Choroid plexus epithelial cell (primary cell): ENCODE measurements at regions not wholly inside any gene's neighbourhood (a gene's known extent, or its start where the extent isn't known, plus 50 kb on each side); places are given as distances from the start of the nearest gene placed in this dataset.
"Not testable (repeated sequence)": the region's sequence is repeated elsewhere in the genome, so short reads cannot be mapped to it uniquely, and the experiment has no call there.

Experiments
- DNase-seq: peaks from one replicate; pipeline ENCODE4 v3.0.0-alpha.2; 2010; ENCODE audit warnings: low read depth
- H3K4me3 ChIP-seq: 2 replicates; pipeline ENCODE4 v1.5.1; 2011; ENCODE audit warnings: low read depth, mild to moderate bottlenecking, control low read depth, low read length, moderate library complexity
- TF ChIP-seq, protein P1 (sequence below): conservative IDR thresholded peaks from 2 replicates; pipeline ENCODE4 v1.5.1; 2011; ENCODE audit warnings: low read depth, mild to moderate bottlenecking, control low read depth, inconsistent platforms, low read length, moderate library complexity

DNA sequence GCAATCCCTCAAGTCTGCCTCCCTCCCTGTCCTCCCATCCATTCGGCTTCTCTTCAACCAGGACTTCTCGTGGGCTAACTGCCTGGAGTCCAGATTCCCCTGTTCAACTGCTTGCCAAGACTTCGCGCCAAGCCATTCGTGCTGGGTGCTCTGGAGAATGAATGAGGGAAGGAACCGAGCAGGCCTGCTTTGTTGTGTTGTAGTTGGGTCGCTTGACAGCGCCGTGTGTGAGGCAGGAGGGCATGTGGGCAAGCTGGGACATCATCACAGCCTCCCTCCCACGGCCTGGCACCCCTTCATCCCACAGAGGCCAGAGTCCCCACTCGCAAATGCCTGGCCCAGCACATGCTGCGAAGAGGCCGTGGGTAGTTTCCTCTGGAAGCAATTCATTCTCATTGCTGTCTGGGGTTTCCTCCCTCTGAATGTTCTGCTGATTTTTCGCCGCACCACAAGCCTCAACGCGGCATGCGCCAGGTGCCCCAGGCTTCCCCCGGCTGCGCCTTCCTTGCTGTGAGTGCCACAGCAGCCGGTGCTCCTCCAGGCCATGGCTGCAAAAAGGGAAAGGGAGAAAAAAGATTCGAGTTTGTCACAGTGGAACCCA, 336.0 kb downstream of the QKI start:
- TF ChIP-seq, protein P1, sequence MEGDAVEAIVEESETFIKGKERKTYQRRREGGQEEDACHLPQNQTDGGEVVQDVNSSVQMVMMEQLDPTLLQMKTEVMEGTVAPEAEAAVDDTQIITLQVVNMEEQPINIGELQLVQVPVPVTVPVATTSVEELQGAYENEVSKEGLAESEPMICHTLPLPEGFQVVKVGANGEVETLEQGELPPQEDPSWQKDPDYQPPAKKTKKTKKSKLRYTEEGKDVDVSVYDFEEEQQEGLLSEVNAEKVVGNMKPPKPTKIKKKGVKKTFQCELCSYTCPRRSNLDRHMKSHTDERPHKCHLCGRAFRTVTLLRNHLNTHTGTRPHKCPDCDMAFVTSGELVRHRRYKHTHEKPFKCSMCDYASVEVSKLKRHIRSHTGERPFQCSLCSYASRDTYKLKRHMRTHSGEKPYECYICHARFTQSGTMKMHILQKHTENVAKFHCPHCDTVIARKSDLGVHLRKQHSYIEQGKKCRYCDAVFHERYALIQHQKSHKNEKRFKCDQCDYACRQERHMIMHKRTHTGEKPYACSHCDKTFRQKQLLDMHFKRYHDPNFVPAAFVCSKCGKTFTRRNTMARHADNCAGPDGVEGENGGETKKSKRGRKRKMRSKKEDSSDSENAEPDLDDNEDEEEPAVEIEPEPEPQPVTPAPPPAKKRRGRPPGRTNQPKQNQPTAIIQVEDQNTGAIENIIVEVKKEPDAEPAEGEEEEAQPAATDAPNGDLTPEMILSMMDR = no peak
- H3K4me3 ChIP-seq = no peak overlapping the region
- DNase-seq = no peak

DNA sequence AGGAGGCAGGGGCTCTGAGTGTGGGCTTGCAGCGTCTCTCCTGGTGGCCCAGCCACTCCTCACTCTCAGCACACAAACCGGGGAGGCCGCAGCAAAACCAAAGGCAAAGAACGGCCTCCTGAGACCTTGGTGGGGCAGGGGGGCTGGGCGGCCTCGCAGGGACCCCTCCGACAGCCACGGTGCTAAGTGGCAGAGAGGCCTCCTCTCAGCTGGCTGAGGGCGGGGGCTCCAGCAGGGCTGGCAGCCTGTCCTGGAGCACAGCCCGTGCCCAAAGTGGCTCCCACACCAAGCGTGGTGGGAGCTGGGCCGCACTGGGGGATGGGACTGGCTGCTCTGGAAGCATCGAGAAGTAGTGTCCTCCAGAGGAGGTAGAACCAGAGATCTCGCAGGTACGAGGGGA, 334.4 kb downstream of the QKI start:
- no peak overlapping the region for H3K4me3 ChIP-seq
- TF ChIP-seq, protein P1 = no peak
- DNase-seq = no peak

- TF ChIP-seq, protein P1 = no peak
- no peak overlapping the region for H3K4me3 ChIP-seq
- DNase-seq = no peak
Measured at GRCh38 chr6:163748036-163748435, 333.5 kb downstream of the QKI start.

DNA sequence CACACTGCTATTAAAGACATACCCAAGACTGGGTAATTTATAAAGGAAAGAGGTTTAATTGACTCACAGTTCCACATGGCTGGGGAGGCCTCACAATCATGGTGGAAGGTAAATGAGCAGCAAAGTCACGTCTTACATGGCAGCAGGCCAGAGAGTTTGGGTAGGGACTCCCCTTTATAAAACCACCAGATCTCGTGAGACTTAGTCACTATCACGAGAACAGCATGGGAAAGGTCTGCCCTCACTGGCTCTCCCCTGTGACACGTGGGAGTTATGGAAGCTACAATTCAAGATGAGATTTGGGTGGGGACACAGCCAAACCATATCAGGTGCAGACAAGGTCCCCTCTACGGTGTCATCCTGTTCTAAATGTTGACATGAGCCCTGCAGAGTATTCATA, 332.5 kb downstream of the QKI start:
- H3K4me3 ChIP-seq = not testable (repeated sequence)
- peak; percentile 44 for DNase-seq

DNA sequence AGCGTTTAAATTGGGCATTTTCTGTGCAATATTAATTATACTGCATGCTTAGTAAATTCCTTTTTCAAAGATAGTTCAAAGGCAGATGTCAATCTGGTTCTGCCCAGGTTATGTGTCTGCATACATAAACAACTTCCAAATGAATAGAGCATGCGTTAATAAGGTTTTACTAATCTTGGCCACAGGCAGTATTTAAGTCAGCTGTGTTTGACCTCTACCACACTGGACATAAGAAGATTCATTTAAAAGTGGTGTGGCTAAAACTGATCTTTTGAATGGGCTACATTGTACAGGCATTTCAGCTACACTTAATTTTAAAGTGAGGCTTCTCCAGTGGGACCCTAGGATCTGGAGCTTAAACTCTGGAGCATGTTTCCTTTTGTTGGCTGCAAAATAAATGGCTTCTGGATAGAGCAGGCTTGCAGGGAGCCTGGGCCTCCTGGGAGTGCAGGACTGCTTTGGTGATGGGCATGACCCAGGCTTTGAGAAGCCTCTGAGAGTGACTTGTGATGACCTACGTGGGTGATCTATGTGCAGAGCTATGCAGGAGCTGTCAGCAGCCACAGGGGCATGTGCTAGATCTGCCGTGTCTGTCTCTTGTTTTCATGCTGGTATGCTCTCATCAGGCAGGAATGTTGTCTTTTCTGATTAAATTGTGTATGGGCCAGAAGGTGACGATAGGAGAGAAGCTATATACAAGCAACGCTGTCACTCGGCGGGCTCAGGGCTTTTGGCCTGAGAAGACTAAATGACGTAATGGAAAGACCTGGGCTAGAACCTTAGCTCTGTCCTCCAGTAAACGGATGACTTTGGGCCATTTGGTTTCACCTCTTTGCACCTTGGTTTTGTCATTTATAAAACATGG, 331.2 kb downstream of the QKI start:
- H3K4me3 ChIP-seq = no peak overlapping the region
- DNase-seq = peak; percentile 95
- TF ChIP-seq, protein P1 = no peak

- no peak for DNase-seq
- no peak overlapping the region for H3K4me3 ChIP-seq
- TF ChIP-seq, protein P1 = no peak
Measured at GRCh38 chr6:163744256-163744925, 329.9 kb downstream of the QKI start.

DNA sequence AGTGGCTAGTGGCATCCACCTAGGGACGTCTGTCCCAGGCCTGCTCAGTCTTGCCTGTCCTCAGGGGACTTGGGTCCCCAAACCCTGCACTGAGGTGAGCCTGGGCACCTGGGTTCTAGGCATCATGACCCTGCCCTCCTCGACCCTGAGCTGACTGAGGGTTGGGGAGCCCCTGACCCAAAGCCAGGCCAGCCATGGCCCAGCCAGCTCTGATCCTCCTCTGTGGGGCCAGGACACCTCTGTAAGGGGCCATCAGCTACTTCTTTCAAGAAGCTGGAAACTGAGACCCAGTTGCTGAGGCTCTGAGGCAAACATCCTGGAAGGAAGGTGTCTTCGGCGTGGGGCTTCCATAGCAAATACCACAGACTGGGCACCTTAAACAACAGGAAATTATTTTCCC, 329.3 kb downstream of the QKI start:
- TF ChIP-seq, protein P1 = no peak
- no peak for DNase-seq
- no peak overlapping the region for H3K4me3 ChIP-seq
